ENCODE measurements at regions not wholly inside any gene's neighbourhood (a gene's known extent, or its start where the extent isn't known, plus 50 kb on each side); places are given as distances from the start of the nearest gene placed in this dataset.

GRCh38 chr12:34205401-34205800 is 183.1 kb downstream of the ALG10 start:
- TF ChIP-seq EP300 (IDR thresholded peaks at IDR 0.05; ENCODE audit: low read depth) = no peak
- TF ChIP-seq CTCF (IDR thresholded peaks at IDR 0.05) = no peak
- TF ChIP-seq POLR2A (IDR thresholded peaks at IDR 0.05) = no peak
